SKM-1 (cell line): ENCODE measurements at regions not wholly inside any gene's neighbourhood (a gene's known extent, or its start where the extent isn't known, plus 50 kb on each side); places are given as distances from the start of the nearest gene placed in this dataset.

ENCODE experiments used
- DNase-seq: peaks from one replicate; lab custom pipeline; 2025; ENCODE audit not compliant: unreplicated experiment; lab: John Stamatoyannopoulos, UW

- DNase-seq = no peak
Observed at GRCh38 chr1:172753964-172754363, 95.1 kb downstream of the FASLG start.

- no peak for DNase-seq
Observed at GRCh38 chr1:172754609-172755008, 95.7 kb downstream of the FASLG start.

- no peak for DNase-seq
Observed at GRCh38 chr1:172755099-172755498, 96.2 kb downstream of the FASLG start.

GRCh38 chr1:172756024-172756423 lies 97.1 kb downstream of the FASLG start:
- DNase-seq = no peak

GRCh38 chr1:172758259-172758658 lies 99.4 kb downstream of the FASLG start:
- DNase-seq = peak; percentile 23

GRCh38 chr1:172760121-172760520 lies 101.2 kb downstream of the FASLG start:
- DNase-seq = no peak

GRCh38 chr1:172761581-172762486 lies 102.9 kb downstream of the FASLG start:
- no peak for DNase-seq

GRCh38 chr1:172763057-172763456 lies 104.2 kb downstream of the FASLG start:
- DNase-seq = no peak

GRCh38 chr1:172764378-172764777 lies 105.5 kb downstream of the FASLG start:
- DNase-seq = no peak

GRCh38 chr1:172766462-172766861 lies 107.6 kb downstream of the FASLG start:
- no peak for DNase-seq

GRCh38 chr1:172770071-172770470 lies 111.2 kb downstream of the FASLG start:
- no peak for DNase-seq

- DNase-seq = no peak
Observed at GRCh38 chr1:172774561-172774960, 115.7 kb downstream of the FASLG start.

- DNase-seq = no peak
Observed at GRCh38 chr1:172775606-172776005, 116.7 kb downstream of the FASLG start.

- DNase-seq = no peak
Observed at GRCh38 chr1:172776071-172776470, 117.2 kb downstream of the FASLG start.

- no peak for DNase-seq
Observed at GRCh38 chr1:172777767-172778166, 118.9 kb downstream of the FASLG start.

- DNase-seq = no peak
Observed at GRCh38 chr1:172778456-172779455, 119.9 kb downstream of the FASLG start.

- DNase-seq = no peak
Observed at GRCh38 chr1:172779491-172779890, 120.6 kb downstream of the FASLG start.

GRCh38 chr1:172781513-172782140 lies 122.7 kb downstream of the FASLG start:
- DNase-seq = no peak

- DNase-seq = no peak
Observed at GRCh38 chr1:172789840-172790239, 130.9 kb downstream of the FASLG start.

- no peak for DNase-seq
Observed at GRCh38 chr1:172790245-172790644, 131.3 kb downstream of the FASLG start.

GRCh38 chr1:172793823-172794222 lies 134.9 kb downstream of the FASLG start:
- DNase-seq = no peak
